ENCODE measurements at regions not wholly inside any gene's neighbourhood (a gene's known extent, or its start where the extent isn't known, plus 50 kb on each side); places are given as distances from the start of the nearest gene placed in this dataset.

GRCh38 chr2:199128476-199129229 lies 329.1 kb downstream of the SATB2 start:
- no peak for TF ChIP-seq CTCF (IDR thresholded peaks at IDR 0.05)
- no peak for TF ChIP-seq POLR2A (IDR thresholded peaks at IDR 0.05)
- WGBS, 2 donors, result 84 to 94% methylated on average over 3 of the region's 3 CpGs
- no peak overlapping the region for H3K27ac ChIP-seq
- H3K36me3 ChIP-seq, result no peaks in the 10 kb centered on the region
- no peak overlapping the region for H3K4me3 ChIP-seq (replicated peaks in 1 of 3)
- no peaks in the 10 kb centered on the region for H3K27me3 ChIP-seq
- intact Hi-C loops (cut with DNase I), result no loop called here
- no peaks in the 10 kb centered on the region for H3K4me1 ChIP-seq
- DNase-seq, result no peak
- H3K9me3 ChIP-seq, result no peaks in the 10 kb centered on the region

- Histone ChIP-seq H3K9me3 (no peaks in the 10 kb centered on the region), H3K27me3 (no peaks in the 10 kb centered on the region), H3K4me1 (no peaks in the 10 kb centered on the region), H3K4me3 (replicated peaks in 1 of 3) (no peak overlapping the region), H3K36me3 (no peaks in the 10 kb centered on the region), H3K27ac (no peak overlapping the region)
- TF ChIP-seq CTCF (IDR thresholded peaks at IDR 0.05), result no peak
- TF ChIP-seq POLR2A (IDR thresholded peaks at IDR 0.05), result no peak
- intact Hi-C loops (cut with DNase I), result no loop called here
- WGBS, 2 donors, result 95 to 96% methylated on average over 5 of the region's 5 CpGs
- DNase-seq, result no peak
Observed at GRCh38 chr2:199119796-199120195, 337.9 kb downstream of the SATB2 start.

GRCh38 chr2:199118673-199119112 lies 339.0 kb downstream of the SATB2 start:
- no peak overlapping the region for H3K4me3 ChIP-seq (replicated peaks in 1 of 3)
- no peak for DNase-seq
- TF ChIP-seq CTCF (IDR thresholded peaks at IDR 0.05), result no peak
- no peak for TF ChIP-seq POLR2A (IDR thresholded peaks at IDR 0.05)
- no peaks in the 10 kb centered on the region for H3K4me1 ChIP-seq
- no peaks in the 10 kb centered on the region for H3K27me3 ChIP-seq
- H3K36me3 ChIP-seq, result no peaks in the 10 kb centered on the region
- intact Hi-C loops (cut with DNase I), result no loop called here
- 27 to 31% methylated on average over 3 of the region's 3 CpGs for WGBS, 2 donors
- no peaks in the 10 kb centered on the region for H3K9me3 ChIP-seq
- no peak overlapping the region for H3K27ac ChIP-seq

- Histone ChIP-seq H3K4me1 (no peaks in the 10 kb centered on the region), H3K9me3 (no peaks in the 10 kb centered on the region), H3K27me3 (no peaks in the 10 kb centered on the region), H3K4me3 (replicated peaks in 1 of 3) (no peak overlapping the region), H3K27ac (no peak overlapping the region), H3K36me3 (no peaks in the 10 kb centered on the region)
- 68 to 75% methylated on average over 2 of the region's 2 CpGs for WGBS, 2 donors
- TF ChIP-seq POLR2A (IDR thresholded peaks at IDR 0.05) (no peak), CTCF (IDR thresholded peaks at IDR 0.05) (no peak)
- intact Hi-C loops (cut with DNase I), result no loop called here
- no peak for DNase-seq
Observed at GRCh38 chr2:199115169-199115568, 342.6 kb downstream of the SATB2 start.

- WGBS, 2 donors, result 95 to 98% methylated on average over 2 of the region's 2 CpGs
- H3K27me3 ChIP-seq, result no peaks in the 10 kb centered on the region
- no peak for DNase-seq
- H3K4me3 ChIP-seq (replicated peaks in 1 of 3), result no peak overlapping the region
- TF ChIP-seq POLR2A (IDR thresholded peaks at IDR 0.05) (no peak), CTCF (IDR thresholded peaks at IDR 0.05) (no peak)
- no peaks in the 10 kb centered on the region for H3K9me3 ChIP-seq
- intact Hi-C loops (cut with DNase I), result no loop called here
- H3K36me3 ChIP-seq, result no peaks in the 10 kb centered on the region
- no peaks in the 10 kb centered on the region for H3K4me1 ChIP-seq
- no peak overlapping the region for H3K27ac ChIP-seq
Observed at GRCh38 chr2:199113111-199113510, 344.6 kb downstream of the SATB2 start.

Measured in thyroid gland (tissue), 4 donors.